Ishikawa (cell line): ENCODE measurements at regions not wholly inside any gene's neighbourhood (a gene's known extent, or its start where the extent isn't known, plus 50 kb on each side); places are given as distances from the start of the nearest gene placed in this dataset.

Experiments used
- EGR1 ChIP-seq: IDR thresholded peaks from 2 replicates; pipeline ENCODE4 v1.6.1; 2012
- EP300 ChIP-seq: IDR thresholded peaks from 2 replicates; pipeline ENCODE4 v1.6.1; 2012; ENCODE audit warnings: borderline replicate concordance
- TCF12 ChIP-seq: IDR thresholded peaks from 2 replicates; pipeline ENCODE4 v1.6.1; 2012; ENCODE audit warnings: low read depth
- TEAD4 ChIP-seq: IDR thresholded peaks from 2 replicates; pipeline ENCODE4 v1.6.1; 2012
- YY1 ChIP-seq: IDR thresholded peaks from 2 replicates; pipeline ENCODE4 v1.6.1; 2012; ENCODE audit warnings: low read depth

GRCh38 chr6:92150553-92150952 is 1268.8 kb downstream of the EPHA7 start:
- TF ChIP-seq EGR1 (no peak), YY1 (no peak), TEAD4 (no peak), TCF12 (no peak), EP300 (no peak)
